NCI-H1436 treated with DMSO at 0.1 percent for 48 hours (cell line): ENCODE measurements at regions not wholly inside any gene's neighbourhood (a gene's known extent, or its start where the extent isn't known, plus 50 kb on each side); places are given as distances from the start of the nearest gene placed in this dataset.

Source experiments
- DNase-seq: peaks from one replicate; lab custom pipeline; 2025; lab: John Stamatoyannopoulos, UW

DNA sequence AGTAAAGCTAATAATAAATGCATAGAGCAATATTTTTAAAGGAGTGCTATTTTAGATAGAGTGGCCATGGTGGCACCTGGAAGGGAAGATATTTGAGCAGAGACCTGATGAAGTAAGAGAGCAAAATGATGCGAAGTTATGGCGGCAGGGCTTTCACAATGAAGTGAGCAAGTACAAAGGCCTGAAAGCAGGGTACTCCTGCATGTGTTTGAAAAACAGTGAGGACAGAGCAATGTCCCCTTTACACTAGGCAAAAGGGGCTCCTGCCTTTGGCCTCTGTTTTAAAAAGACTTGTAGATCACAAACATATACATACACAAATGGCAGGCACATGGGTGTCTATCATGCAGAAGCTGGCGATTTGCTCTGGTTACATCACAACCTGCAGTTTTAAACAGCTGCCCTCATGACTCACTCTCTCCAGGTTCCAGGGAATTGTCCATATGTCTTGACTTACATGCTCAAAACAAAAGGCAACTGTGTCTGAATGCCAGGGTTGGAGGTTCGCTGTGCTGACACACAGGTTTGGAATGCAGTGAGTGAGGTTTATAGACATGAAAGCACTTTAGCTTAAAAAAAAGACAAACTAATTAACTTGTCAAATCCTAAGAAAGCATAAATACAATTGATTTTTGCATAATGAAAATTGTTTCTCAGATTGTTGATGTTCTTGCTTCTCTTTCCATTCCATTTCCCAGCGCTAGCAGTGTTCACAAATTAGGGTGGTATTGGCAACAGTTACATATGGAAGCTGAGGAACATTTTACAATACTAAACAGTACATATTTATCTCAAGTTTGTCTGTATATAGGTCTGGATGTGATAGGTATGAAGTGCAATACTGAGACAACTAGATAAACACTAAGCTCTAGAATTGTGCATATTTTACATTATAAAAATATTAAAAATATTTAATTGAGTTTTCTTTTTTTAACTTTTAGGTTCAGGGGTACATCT lies 313.9 kb downstream of the BARHL2 start:
- DNase-seq: no peak

DNA sequence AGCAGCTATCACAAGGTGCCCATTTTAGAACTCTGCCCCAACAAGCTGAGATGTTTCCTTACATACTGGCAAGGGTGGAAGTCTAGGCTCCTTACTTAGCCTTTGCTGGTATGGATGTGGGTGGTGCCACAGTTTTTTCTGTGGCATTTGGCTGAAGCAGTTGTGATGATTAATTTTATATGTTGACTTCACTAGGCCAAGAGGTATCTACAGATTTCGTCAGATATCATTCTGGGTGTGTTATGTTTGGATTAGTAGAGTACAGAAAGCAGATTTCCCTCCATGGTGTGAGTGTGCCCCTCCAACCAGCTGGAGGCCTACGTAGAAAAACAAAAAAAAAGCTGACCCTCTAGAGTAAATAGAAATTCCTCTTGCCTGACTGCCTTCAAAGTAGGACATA lies 317.0 kb downstream of the BARHL2 start:
- no peak for DNase-seq

DNA sequence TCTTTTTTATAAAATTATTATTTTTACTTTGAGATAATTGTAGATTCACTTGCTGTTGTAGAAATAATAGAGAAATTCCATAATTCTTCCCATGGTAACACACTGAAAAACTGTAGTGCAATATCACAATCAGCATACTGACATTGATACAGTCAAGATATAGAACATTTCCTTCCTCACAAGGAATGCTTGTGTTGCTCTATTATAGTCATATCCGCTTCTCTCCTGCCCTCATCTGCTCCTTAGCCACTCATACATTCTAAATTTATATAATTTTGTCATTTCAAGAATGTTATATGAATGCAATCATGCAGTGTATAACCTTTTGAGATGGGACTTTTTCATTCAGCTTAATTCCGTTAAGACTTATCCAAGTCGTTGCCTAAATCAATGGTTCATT lies 320.2 kb downstream of the BARHL2 start:
- no peak for DNase-seq

DNA sequence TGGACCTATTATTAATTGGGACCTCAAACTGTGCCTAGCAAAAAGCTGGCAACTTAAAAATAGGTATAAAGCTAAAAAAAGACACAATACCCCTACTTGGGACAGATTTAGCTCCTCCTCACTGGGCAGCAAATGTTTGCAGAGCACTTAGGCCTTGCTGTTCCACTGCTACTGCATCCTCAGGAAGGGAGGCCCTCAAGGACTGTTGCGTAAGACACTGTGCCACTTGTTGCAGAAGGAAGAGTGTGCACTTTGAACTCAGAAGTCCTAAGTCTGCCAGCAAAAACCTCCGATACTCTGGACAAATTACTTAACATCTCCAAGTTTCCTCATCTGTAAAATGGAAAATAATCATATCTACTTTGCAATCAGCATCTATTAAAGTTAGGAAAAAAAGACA lies 322.9 kb downstream of the BARHL2 start:
- DNase-seq: no peak

DNA sequence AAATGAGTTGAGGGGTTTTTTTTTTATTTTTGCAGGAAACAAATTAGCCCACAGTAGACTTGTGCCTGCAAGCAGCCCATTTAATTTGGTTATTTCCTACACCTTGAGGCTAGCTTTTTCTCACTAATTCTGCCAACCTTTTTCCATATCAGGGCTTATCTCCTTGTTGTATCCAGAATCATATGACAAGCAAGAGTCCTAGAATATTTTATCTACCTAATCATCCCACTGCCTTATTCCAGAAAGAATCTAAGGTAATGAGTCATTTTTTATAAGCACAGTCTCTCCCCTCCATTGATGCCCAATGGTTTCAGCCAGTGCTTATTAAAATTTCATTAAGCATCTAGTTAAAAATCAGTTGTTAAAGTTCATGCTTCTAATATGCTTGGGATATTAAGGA lies 324.1 kb downstream of the BARHL2 start:
- no peak for DNase-seq

DNA sequence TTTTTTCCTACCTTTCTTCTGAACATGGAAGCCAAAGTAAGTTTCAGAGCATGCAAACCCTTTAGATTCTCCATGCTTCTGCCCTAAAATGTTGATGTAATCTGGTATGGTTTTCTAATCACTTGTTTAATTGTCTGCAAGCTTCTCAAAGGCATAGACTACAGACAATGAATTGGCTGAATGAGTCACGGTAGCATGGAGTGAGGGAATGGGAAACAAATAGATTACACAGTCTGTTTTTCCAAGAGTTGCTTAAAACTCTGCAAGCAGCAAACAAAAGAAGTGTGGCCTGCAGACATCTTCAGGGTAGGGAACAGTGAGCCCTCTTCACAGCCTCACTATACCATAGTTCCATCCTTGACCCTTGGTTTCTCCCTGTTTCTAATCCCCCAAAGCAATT lies 326.0 kb downstream of the BARHL2 start:
- no peak for DNase-seq

DNA sequence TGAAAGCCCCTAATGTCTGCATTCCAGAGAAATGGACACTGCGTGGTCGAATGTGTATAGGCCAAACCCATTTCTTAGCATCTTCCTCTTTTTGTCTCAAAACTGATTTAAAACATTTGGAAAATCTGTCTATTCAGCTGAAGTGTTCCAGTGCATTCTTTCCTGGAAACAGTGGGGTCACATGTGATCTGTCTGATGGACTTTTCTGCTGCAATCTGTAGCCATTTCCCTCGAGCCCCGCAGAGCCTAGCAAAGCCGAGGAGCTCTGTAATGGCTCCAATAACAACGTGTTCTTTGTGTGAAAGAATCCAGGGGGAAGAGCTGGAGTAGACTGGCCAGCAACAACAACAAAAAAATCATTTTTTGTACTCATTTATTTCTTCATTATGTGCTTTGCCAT lies 329.3 kb downstream of the BARHL2 start:
- DNase-seq: no peak

DNA sequence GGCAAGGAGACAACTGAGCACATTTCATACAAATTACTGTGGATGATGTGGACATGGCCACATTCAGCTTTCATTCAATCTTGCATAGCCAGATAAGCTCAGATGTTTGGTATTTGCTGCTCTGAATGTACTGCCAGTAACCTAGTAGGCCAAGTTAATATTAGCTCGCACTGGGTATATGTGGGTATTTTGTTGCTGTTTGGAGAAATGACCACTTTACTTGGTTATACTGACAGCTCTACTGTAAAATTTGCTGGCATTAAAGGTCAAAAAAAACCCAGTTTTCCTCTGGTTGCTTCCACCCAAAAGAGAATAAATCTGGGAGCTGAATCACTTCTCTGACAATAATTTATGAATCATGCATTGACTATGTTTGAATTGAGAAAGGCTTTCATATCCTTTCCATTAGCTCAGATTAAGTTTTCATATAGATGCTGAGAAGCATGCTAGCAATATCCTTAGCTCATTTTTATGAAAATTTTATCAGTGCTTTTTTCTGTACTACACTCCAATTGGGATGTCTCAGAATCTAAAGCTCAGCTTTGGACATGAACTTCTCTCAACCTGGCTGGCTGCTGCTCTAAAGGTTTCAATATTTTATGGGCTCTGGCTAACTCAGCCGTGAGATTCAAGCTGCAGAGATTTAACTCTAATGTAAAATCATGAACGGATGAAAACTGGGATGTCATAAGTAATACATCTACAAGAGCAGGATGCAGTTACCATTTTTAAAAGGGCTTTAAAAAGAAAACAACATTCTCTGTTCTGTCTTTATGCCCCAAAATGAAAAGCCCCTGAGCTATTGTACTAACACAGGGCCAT lies 330.0 kb downstream of the BARHL2 start:
- no peak for DNase-seq

DNA sequence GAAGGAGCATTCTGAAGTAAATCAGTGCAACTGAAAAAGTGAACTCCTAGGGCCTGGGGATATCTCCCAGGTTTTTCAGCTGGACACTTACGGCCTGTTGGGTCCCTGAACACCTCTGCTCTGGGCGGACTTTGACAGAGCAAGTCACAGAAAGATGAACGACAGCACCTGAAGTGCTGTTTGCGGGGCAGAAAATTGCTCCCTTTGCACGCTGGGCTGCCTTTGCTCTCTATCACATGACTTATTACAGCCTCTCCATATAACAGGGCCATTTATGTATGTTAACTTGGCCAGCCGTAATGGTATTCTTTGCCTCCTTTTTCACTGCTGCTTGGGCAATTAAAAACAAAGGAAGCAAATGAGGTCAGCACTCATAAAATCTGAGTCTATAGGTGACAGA lies 332.9 kb downstream of the BARHL2 start:
- no peak for DNase-seq

DNA sequence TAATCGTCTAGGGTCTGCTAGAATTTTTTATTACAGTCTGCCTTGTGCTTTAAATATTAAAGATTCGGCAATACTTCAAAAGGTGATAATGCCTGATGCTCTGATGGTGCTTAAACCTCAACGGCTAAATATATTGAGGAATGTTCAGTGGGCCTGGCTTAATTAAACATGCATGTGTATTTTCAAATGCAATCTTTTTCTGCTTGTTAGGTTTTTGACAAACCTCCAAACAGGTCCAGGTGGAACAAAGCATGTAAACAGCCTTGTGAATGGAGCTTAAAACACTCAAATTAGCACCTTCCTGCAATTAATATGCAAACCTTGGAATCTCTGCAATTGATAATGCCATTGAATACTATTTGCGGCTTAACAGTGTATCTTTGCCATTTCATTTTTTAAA lies 334.9 kb downstream of the BARHL2 start:
- no peak for DNase-seq

DNA sequence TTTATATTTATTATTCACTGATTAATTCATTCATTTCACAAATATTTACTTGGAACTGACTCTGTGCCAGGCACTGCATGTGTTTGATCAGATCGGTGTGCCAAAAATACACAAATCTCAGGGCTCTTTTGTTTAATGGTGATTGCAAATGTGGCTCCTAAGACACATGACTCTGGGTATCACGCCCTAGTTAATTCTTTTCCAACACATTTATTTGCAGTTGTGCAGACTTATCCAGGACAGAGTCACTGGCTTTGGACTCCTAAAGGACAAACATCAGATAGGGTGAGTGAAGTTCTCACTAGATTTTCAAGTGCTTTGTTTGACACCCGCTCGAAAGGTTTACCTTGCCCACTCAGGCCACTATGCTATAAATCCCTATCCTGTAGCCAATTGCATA lies 335.5 kb downstream of the BARHL2 start:
- DNase-seq: no peak

DNA sequence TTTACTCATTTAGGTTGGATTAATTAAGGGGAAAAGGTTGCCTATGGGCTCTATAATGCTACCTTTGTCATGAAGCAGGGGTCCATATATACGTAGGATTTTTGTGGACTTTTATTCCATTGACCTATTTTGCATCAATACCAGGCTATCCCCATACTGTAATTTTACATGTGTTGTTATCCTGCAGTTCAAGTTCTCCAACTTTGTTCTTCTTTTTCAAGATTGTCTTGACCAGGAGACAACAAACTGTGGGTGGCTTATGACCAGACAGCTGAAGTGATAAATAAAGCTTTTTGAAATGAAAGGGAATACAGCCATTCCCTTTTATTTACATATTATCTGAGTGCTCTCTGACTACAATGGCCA lies 345.7 kb downstream of the BARHL2 start:
- no peak for DNase-seq

DNA sequence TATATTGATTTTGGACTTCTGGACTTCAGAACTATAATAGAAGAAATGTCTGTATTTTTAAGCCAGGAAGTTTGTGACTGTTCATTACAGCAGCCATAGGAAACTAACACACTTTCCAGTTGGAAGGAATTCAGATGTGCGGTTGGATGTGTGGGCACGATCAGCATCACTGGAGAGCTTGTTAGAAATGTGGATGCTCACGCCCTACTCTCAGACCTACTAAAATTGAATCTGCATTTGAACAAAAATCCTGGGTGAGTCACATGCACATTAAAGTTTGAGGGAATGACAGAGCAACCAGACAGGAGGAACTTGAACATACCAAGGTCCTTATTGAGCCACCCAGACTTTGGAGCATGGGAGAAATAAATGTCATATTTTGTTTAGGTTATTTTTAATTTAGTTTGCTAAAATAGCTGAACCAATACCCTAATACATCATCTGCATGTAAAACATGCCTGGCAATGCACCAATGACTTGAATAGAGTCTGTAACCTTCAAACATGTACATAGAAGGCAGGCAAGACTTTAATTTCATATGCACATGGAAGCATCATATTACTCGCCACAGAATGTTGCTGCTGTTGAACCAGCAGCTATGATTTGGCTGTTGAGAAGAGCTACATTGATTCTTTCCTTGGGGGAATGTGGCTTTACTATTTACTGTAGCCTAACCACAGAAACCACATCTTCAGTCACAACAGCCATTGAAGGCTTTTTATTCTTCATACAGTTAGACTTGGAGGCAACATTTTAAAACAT lies 346.2 kb downstream of the BARHL2 start:
- DNase-seq: no peak

DNA sequence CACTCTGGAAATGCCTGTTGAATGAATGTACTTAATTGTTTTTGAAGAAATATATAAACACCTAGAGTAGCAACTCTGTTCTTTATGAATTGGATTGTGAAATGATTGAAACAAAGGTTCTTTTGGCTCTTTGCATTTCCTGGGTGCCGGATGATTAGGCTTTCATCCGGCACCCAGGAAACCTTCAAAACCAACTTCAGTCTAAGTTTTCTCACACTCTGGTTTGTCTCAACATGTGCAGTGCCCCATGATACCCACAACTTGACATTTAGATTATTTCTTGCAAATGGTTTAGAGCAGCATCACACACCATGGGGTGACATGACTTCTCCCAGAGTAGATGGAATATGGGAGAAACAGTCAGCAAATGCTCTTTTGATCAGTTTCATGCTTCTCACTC lies 354.9 kb downstream of the BARHL2 start:
- DNase-seq: no peak

DNA sequence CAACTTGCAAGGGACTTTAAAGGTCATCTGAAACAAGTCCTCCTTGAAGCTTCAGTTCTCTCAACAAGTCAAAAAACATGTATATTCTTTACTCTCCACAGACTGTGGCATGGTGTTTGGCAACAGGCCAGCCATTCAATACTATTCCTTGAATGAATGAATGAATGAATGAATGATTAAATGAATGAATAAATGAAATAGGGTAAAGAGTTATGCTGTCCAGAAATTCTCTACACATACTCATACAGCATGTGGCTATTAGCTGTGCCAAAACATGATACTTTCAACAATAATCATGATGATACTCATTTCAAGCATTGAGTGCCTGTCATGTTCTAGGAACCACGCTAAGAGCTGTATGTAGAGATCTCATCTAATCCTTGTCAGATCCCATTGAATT lies 356.1 kb downstream of the BARHL2 start:
- DNase-seq: no peak

DNA sequence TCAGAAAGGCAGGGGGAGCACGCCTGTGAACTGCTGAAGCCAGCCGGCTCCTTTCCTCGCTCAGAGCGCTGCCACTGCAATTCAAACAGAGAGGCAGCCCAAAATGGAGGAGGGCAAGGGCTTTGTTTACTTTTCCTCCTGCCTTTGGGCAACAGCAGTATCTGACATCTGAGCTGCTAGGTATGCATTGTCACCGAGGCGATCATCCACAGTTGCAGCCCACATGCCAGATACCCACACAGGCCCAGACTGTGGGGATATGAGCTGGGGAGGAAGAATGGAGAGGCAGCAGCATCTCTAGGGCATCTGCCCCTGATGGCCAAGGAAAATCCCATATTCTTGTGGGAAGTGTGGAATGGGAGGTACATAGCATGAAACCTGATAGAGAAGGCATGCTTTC lies 357.1 kb downstream of the BARHL2 start:
- DNase-seq: no peak

DNA sequence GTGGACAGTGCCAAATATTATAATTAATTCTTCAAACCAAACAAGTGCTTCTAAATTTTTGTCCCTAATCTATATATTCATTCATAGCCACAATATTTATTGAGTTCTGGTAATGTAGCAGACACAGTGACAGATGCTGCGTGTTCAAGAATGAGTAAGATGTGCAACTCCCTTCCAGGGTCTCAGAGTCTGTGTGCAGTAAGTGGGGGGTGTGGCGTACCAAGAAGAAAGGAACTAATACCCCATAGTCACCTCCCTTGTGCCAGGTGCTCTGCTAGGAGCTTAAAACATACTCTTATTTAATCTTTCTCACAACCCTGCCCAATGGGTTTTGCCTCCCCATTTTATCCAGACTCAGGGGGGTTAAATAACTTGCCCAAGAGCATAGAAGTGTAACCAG lies 358.7 kb downstream of the BARHL2 start:
- DNase-seq: no peak

DNA sequence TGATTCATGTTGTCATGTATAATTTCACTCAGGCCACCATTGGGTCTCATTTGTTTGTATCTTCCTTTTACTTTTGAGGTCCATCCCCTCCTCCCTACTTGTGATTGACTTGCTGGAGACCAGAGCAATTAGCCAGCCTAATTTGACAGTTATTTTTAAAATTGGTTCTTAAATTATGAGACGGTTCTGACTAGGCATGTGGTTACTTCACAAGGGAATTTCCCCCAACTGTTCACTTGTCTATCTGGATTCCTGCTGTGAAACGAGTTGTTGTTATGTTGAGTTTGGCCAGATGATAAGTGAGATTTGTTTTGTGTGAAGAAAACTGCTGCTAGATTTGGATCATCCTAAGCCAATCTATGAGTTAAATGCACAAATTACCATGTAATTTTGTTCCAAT lies 359.1 kb downstream of the BARHL2 start:
- DNase-seq: no peak

DNA sequence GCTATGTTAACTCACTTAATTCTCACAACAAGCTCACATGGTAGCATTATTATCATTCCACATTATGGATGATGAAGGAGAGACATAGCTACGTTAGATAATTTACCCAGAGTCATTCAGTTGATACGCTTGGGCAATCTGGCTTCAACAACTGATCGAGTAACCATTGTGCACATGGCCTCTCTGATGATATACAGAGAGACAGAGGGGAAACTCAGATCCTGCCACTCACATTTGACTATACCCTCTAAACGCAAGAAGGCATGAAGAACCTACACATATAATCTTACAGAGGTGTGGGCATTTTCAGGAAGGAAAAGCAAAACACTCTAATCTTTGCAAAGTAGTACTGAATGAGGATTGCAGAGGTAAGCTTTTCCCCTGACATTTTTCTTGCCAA lies 360.1 kb downstream of the BARHL2 start:
- DNase-seq: no peak

DNA sequence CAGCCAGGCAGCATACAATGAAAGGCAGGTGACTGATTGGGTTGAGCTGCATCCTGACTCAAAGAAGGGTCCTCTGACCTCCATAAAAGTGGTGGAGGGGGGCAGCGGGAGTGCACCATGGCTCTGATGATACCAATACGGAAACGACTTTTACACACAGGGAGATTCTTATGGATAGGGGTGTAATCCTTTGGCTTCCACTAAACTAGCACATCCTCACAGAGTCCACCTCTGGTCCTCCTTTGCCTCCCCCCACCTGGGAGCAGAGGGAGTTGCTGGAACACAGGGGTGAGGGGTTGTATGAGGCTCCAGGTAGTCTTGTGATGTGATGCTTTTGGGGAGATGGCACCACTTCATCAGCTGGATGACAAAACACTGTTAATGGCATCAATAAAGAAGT lies 361.0 kb downstream of the BARHL2 start:
- DNase-seq: no peak

DNA sequence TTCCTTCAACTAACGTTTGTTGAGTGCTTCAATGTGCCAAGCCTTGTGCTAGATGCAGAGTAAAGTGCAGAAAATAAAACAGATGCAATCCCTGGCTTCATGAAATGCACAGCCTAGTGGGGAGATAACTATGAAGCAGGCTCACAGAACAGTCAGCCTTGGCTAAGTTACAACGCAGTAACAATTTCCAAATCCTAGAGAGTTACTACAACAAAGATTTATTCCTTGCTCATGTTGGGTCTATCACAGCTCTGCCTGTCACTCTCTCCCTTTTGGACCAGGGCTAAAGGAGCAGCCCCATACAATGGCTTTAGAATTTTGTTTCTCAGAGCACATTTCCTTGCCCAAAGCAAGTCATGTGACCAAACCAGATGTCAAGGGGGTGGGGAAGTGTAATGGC lies 359.8 kb downstream of the ZNF326 start:
- DNase-seq: no peak

DNA sequence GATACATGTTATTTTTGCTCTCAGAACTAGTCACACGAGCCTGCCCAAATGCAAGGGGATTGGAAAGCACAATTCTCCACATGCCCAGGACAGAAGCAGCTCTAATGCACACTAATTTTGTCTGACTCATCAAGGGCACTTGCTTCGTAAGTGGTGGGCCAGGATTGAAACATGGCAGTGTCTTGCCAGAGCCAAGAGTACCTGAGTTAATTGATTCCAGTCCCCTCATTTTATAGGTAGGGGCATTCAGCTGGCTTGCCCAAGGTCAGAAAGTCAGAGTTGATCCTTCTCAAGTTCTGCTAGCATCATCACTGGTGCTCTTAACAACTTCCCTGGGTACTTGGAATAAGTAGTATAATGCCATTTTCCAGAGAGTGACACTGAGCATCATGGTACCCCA lies 356.1 kb downstream of the ZNF326 start:
- no peak for DNase-seq

DNA sequence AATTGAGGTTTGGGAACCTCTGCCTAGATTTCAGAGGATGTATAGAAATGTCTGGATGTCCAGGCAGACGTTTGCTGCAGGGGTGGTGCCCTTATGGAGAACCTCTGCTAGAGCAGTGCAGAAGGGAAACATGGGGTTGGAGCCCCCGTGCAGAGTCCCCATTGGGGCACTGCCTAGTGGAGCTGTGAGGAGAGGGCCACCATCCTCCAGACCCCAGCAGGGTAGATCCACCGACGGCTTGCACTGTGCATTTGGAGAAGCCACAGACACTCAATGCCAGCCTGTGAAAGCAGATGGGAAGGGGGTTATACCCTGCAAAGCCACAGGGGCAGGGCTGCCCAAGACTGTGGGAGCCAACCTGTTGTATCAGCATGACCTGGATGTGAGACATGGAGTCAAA lies 354.6 kb downstream of the ZNF326 start:
- no peak for DNase-seq
